HG02884 (cell line): ENCODE measurements at regions not wholly inside any gene's neighbourhood (a gene's known extent, or its start where the extent isn't known, plus 50 kb on each side); places are given as distances from the start of the nearest gene placed in this dataset.

Source experiments
- ATAC-seq: cut with Tn5 transposase; IDR thresholded peaks from one replicate; pipeline ENCODE4 v1.9.1; 2021; ENCODE audit warnings: mild to moderate bottlenecking, moderate library complexity; ENCODE audit not compliant: unreplicated experiment

DNA sequence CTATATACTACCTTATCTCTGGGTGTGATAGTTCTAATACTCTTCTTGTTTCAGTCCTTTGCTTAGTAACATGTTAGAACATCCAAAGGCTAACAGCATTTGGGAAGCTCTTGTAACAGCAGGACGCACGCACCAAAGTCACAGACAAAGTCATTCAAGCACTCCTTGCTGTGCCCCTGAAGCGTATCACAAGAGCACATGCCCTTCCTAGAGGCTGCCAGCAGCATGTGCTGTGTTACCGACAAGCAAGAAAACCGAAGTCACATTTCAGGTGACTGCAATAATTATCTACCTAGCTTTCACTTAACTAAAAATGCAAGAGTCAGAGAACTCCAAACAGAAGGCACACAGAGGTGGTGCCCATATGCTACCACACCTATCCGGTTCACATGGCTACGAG is 194.1 kb downstream of the KLF12 start:
- ATAC-seq = no peak

DNA sequence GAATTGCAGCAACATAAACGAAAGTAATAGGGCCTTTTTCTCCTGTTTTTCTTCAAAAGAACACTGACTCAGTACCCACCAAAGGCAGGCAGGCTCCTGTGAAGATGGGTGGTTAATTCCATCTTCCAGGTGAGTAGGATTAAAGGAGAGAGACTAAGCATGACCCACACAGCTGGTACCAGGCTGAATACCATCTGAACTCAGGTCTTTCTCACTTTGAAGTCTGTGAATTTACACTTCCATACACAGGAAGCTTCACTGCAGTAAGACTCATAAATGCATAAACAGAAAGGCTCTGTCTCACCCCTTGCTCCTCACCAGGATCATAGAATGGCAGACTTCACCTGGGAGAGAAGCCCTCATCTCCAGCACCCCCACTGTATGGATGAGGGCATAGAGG is 194.6 kb downstream of the KLF12 start:
- no peak for ATAC-seq

DNA sequence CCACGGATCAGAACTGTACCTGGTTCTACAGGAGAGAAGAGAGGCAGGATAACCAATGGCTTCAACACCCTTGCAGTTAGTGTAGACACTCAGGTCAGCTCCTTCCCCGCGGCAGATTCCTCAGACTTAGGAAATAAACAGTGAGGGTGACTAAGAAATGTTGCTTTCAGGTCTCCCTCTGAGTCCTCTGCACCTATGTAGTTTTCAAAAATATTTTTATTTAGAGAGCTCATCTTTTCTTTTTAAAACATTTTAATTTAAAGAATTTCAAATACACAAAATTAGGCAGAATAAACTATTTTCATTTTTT is 195.2 kb downstream of the KLF12 start:
- no peak for ATAC-seq

DNA sequence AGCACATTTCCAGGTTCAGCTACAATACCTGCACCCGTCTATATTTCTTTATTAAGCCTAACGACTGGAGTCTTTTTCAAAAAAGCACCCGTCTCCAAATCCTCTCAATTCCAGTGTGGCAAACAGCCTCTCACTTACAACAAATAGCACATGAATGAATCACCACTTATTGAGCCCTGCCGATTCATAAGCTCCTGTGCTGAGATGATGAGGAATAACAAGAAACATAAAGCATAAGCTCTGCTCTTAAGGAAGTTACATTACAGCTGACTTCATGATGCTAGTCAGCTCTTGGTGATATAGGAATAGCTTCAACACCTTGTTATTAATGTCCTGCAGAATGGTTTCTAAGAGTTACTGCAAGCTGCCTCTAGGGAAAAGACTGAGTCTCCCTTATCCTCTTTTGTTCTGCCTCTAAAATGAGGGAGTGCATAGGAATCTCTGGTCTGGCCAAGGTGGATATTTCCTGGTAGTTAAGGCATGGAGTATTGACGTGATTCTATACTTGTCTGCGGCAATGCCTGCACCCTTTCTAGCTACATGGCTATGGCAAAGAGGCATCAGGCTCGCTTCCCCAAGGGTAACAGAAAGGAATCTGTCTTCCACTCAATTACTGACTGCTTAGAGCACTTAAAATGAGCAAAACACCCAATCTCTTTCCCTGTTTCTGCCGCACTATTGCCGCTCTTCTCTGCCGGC is 195.7 kb downstream of the KLF12 start:
- no peak for ATAC-seq

DNA sequence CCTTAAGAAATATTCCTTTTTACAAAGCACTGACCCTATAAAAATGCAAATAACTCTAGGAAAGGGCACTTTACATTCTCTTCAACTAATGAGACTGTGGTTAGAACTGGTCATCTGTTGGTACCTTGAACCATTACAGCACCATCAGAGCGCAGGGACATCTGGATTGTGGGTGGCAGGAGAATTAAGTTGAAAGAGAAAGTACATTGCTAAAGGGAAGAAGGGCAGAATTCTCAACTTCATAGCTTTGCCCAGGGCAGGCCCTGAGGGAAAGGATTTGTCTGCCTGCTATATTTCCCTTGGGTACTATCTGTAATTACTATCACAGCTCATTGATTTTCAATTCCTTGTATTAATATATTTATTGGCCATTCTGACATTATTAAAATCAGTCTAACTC is 196.8 kb downstream of the KLF12 start:
- no peak for ATAC-seq

DNA sequence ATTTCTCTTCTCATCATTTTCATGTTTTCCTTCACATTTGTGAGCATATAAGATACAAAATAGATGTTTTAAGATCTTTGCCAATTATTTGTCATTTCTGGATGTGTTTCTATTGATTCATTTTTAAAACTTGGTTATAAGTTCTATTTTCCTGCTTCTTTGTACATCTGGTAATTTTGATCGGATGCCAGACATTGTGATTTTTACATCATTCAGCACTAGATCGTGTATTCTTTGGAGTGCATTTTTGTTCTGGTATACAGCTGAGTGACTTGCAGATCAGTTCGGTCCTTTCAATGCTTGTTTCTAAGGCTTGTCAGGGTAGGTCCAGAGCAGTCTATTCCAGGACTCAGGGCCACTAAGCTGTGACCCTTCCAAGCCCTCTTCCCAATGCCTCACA is 198.2 kb downstream of the KLF12 start:
- ATAC-seq = no peak

DNA sequence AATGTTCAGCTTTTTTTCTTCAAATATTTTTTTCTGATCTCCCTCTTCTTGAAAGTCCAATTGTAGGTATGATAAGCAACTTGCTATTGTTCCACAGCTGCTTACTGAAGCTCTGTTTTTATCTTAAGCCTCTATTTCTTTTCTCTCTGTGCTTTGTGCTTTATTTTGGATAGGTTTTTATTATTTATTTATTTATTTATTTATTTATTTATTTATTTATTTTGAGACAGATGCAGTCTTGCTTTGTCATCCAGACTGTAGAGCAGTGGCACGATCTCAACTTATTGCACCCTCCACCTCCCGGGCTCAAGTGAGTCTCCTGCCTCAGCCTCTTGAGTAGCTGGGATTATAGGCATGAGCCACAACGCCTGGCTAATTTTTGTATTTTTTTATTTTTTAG is 199.4 kb downstream of the KLF12 start:
- ATAC-seq = no peak

DNA sequence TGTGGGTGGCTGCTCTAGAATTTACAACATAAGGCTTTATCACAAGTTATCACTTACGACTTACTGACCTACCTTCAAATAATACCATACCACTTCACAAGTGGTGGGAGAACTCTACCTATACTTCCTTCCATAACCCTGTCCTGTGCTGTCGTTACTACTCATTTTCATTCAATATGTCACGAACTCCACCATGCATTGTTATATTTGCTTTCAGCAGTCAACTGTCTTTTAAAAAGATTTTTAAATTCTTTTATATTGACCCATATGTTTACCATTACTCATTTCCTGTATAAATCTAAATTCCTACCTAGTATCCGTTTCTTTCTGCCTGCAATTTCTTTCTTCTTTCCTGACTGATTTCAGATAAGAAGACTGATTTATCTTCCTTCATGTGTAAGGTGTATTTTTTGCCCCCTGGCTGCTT is 200.0 kb downstream of the KLF12 start:
- no peak for ATAC-seq

DNA sequence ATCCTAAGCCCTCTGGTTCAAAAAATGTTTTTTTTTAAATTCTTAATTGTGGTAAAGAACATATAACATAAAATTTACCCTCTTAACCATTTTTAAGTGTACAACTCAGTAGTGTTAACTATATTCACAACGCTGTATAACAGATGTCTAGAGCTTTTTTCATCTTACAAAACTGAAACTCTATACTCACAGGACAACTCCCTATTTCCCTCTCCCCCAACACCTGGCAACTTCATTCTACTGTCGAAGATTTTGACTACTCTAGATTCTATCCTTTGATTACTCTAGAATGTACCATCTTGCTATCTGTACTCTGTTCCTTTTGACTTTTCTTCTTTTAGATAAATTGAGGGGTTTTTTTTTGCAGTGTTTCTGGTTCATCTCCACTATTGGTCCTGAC is 200.4 kb downstream of the KLF12 start:
- ATAC-seq = no peak

DNA sequence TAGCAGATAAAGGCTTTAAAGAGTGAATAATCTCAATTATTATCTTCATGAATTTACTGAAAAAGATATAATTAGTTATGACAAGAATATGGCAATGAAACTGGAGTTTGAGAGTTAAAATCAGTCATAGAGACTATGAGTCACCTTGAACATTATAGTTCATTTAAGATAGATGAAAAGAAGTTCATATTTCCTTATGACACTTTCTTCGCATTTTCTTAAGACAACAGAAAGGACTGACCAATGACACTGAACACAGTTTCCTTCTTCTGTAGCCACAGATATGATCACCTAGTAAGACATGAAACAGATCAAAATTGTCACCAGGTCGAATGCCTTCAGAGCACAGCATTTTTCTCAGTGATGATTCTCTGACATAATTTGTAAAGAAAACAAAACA is 202.1 kb downstream of the KLF12 start:
- no peak for ATAC-seq

DNA sequence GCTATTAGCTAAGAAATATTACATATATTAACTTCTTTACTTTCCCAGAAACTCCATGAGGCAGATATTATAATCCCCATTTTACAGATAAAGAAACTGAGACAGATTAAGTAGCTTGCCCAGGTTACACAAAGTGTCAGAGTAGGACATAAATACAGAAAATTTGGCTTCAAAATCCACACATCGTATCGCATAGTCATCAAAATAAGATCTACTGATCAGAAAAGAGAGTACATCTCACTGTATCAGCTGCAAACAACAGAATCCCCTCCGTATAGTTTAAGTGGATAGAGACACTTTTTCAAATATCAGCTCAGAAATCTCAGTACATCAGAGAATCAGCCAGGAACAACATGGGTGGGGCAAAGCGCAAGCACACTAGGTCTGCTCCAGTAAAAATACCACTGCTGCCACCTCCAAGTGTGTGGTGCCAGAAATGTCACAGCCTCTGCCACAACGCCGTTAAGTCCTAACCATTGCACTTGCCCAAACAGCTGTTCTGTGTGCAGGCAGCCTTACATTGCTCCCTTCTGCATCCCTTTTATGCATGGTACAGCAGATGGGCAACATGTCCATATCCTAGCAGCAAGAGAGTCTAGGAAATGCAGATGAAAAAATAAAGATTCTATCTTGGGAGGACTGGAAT is 204.8 kb downstream of the KLF12 start:
- ATAC-seq = no peak

DNA sequence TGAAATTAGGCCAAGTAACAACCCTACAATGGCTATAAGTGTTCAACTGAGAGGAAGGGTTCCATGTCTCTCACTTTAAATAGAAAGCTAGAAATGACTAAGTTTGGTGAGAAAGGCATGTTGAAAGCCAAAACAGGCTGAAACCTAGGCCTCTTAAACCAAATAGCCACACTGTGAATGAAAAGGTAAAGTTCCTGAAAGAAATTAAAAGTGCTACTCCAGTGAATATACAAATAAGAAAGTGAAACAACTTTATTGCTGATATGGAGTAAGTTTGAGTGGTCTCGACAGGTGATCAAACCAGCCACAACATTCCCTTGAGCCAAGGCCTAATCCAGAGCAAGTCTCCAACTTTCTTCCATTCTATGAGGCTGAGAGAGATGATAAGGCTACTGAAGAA is 209.6 kb downstream of the KLF12 start:
- ATAC-seq = peak; percentile 92

DNA sequence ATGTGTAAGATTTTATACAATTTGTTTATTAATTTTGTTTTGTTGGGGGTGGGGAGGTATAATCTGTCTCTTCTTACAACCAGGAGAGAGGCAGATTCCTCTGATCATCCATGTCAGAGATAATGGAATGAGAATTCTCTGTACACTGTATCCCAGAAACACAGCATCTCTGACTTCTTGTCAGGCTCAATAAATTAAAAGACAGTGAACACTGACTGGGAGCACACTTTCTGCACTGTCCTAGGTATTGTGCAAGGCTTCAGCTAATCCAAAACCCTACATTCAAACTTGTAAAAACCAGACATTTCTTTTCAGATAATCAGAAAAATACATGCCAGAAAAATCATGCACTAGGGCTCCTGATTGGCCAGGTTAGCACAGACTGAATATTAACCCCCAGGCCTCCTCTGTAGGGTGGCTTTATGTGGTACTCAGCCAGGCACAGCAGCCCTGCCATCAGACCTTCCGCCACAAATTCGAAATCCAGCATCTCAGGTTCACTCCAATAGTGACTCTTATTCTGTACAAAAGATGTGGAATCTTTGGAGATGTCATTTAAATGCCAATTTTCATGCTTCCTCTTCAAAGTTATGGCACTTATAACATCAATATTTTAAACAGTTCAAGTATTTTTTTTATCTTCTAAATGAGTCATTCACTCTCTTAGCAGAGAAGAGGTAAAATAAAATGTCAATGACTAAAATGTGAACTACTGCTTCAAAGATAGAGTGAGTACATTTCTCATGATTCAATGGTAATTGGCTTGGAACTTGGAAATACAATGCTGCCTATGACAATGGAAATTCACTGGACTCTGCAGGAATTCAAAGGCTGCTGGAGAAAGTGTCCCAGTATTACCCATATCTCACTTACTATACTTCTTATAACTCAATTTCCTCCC is 211.5 kb downstream of the KLF12 start:
- no peak for ATAC-seq

DNA sequence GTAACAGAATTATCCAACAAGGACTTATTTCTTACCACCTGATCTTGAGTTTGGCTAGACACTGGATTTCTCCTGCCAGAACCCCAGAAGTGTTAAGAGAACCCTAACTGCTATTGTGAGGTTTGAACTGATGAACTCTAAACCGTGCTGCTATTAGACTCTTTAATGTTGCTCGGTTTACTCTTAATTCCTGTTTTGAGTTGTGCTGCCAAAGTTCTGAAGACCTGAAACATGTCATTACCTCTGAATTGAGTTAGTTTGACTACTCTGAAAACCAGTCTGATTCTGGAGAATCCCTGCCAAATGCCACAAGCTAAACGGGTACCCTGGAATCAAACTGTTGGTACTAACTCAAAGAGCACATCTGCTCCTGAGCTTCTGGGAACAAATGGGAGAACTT is 215.5 kb downstream of the KLF12 start:
- no peak for ATAC-seq

DNA sequence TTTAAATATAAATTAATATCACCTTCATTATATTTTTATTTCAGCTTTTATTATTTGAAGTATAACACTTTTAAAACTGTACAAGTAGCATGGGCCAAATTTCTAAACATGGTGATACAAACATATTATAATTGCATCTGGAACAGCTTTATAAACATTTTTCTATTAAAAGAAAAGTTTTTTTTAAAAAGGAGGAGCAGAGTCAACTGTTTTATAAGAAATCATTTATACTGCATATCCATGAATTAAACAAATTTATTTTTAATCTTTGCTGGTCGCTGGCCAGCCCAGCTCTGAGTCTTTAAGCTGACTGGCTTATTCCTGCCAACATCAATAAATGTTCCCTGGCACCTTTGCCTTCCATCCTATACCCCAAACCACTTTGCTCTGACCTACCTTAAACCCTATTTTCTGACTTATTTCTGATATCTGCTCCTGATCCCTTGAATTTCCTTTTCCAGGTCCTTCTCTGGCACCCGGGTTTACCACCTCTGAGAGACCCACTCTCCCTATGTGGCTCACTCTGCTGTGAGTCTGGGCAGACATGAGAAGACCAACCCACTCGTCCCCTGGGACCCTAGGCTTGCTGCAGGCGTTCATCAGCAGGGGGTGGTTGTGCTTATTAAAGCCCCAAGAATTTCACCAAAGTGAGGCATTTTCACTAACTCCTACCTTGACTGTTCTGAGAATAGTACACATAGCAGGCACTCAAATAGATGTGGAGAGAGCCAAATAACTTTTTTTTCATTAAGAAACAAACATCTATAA is 220.3 kb downstream of the KLF12 start:
- ATAC-seq = no peak

DNA sequence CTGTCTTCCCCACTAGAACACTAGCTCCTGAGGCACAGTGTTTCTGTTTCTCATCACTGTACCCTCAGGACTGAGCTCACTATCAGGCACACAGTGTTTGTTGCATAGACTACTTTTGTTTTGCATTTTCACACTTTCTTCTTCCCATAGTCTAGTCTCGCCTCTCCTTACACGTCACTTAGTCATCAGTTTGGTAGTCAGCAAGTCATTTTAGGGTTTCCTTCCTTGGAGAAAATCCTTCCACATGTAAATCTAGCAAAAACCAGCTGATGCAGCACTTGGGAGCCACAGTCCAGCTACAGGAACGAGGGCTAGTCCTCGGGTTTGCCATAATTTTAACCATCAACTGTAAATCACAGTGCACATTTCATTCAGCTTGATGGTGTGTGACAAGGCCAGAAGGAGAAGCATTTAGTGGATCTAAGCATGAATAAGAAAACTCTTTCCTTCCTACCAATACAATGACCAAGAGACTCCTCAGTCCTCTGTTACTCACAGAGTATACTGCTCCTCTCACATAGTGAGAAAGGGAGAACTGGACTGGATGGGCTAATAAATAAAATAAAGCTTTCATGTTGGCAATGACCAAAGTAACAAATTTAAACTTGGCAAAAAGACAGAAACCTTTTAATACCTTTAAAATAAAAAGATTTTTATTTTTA is 221.0 kb downstream of the KLF12 start:
- ATAC-seq = no peak

DNA sequence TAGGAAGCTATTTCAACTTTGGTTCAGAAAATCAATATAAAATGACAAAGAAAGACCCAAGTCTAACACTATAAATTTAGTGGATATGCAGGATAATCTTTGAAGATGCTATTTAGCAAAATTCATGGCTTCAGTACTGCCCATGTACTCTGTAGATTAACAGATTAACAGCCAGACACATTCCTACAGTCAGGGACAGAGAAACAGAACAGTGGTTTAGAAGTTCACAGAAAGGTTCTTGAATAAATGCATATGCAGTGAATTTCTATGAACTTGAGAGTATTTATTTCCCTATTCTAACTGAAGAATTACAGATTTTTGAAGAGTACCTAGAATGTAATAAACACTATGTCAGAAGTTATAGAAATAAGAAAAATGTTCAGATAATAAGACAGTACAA is 222.8 kb downstream of the KLF12 start:
- no peak for ATAC-seq

DNA sequence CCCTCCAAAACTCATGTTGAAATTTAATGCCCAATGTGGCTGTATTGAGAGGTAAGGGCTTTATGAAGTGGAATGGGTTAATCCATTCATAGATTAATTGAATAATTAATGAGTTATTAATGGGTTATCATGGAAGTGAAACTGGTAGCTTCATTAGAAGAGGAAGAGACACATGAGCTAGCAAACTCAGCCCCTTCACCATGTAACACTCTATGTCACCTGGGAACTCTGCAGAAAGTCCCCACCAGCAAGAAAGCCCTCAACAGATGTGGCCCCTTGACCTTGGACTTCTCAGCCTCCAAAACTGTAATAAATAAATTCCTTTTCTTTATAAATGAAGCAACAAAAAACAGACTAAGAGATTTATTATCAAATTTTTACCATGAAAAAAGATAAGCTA is 223.5 kb downstream of the KLF12 start:
- ATAC-seq = no peak

DNA sequence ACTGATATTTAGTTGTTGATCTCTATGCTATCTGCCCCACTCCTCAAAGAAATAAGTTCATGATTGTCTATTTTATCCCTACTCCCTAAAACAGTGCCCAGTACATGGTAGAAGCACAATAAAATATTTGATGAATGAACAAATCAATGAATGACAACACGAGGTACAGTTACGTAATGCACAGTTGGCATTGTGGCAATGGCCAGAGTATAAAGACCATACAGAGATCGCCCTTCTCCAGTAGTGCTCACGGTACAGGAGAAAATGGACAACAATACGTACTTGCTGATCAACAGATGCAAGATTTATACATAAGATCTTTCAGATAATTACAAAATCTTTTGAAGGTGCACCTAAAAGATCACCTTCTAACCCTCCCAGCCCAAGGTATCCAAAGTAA is 225.4 kb downstream of the KLF12 start:
- ATAC-seq = no peak

DNA sequence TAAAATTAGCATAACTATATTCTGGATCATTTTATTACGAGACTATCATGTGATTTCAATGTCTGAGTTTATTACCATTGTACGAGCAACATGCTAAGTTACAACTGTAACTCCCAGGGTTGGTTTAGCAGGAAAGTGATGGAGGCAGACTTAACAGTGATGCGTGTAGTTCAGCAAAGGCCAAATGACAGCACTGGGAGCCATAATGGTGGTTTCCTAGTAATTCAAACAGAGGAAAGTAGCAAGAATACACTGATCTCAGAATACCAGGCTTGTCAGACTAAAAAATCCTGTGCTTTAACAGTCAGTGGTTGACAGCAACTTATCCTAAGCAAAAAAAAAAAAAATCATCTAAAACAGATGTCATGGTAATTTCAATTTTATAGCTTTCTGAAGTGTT is 229.6 kb downstream of the KLF12 start:
- ATAC-seq = no peak

DNA sequence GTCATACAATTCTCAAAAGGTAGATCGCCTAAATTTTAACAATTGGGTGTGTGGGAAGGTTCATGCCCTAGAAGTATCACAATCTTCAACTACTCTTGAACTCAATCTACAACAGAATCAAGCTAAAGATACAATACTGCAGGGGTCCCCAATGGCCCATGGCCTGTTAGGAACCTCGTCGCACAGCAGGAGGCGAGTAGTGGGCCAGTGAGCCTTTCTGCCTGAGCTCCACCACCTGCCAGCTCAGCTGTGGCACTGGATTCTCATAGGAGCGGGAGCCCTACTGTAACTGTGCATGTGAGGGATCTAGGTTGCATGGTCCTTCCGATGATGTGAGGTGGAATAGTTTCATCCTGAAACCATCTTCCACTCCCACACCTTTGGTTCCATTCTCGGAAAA is 230.6 kb downstream of the KLF12 start:
- no peak for ATAC-seq
